Keratinocyte (primary cell): ENCODE measurements at regions not wholly inside any gene's neighbourhood (a gene's known extent, or its start where the extent isn't known, plus 50 kb on each side); places are given as distances from the start of the nearest gene placed in this dataset.

Experiments
- CTCF ChIP-seq, 3 experiments: IDR thresholded peaks in 1 of 3; conservative IDR thresholded peaks in 1 of 3; optimal IDR thresholded peaks in 1 of 3; 2 replicates in 2 of 3; 3 replicates in 1 of 3; pipeline versions ENCODE3 to v1.5.1; 2011; ENCODE audit warnings: low read length in 3 of 3, mild to moderate bottlenecking in 3 of 3, moderate library complexity in 2 of 3, control low read depth in 1 of 3, inconsistent platforms in 1 of 3; ENCODE audit not compliant: insufficient read depth in 2 of 3; ENCODE audit errors: extremely low read depth in 1 of 3
- EZH2 ChIP-seq: IDR thresholded peaks from one replicate; pipeline ENCODE4 v1.6.1; 2012; ENCODE audit warnings: inconsistent platforms, mild to moderate bottlenecking, low read length, moderate library complexity

GRCh38 chr5:61754792-61755191 is 422.7 kb downstream of the ZSWIM6 start:
- no peak for TF ChIP-seq CTCF (optimal IDR thresholded peaks at IDR 0.05 in 1 of 3, IDR thresholded peaks at IDR 0.05 in 1 of 3, conservative IDR thresholded peaks at IDR 0.05 in 1 of 3; ENCODE audit: extremely low read depth in 1 of 3, insufficient read depth in 2 of 3, low read length in 3 of 3)
- no peak for TF ChIP-seq EZH2
